ENCODE measurements at regions not wholly inside any gene's neighbourhood (a gene's known extent, or its start where the extent isn't known, plus 50 kb on each side); places are given as distances from the start of the nearest gene placed in this dataset.
"Not testable (repeated sequence)": the region's sequence is repeated elsewhere in the genome, so short reads cannot be mapped to it uniquely, and the experiment has no call there.

- H3K9me3 Mint-ChIP-seq = peaks cover 3% of the 10 kb centered on the region
- no peaks in the 10 kb centered on the region for H3K4me1 Mint-ChIP-seq (ENCODE audit: low read depth)
- no peak overlapping the region for H3K27ac Mint-ChIP-seq
- no peak for DNase-seq (ENCODE audit: low spot score)
- no peaks in the 10 kb centered on the region for H3K27me3 Mint-ChIP-seq (ENCODE audit: low read depth)
- no peaks in the 10 kb centered on the region for H3K36me3 Mint-ChIP-seq (ENCODE audit: low read depth)
- no peak overlapping the region for H3K4me3 Mint-ChIP-seq
These were observed 630.4 kb upstream of the CNTN5 start for GRCh38 chr11:98390391-98390790.

- H3K4me3 Mint-ChIP-seq; H3K4me1 Mint-ChIP-seq (ENCODE audit: low read depth); H3K27ac Mint-ChIP-seq; H3K27me3 Mint-ChIP-seq (ENCODE audit: low read depth); H3K36me3 Mint-ChIP-seq (ENCODE audit: low read depth); DNase-seq (ENCODE audit: low spot score); H3K9me3 Mint-ChIP-seq: not testable (repeated sequence)
These were observed 626.2 kb upstream of the CNTN5 start for GRCh38 chr11:98394500-98394899.

GRCh38 chr11:98398508-98398907 is 622.2 kb upstream of the CNTN5 start:
- no peak overlapping the region for H3K27ac Mint-ChIP-seq
- H3K36me3 Mint-ChIP-seq (ENCODE audit: low read depth) = no peaks in the 10 kb centered on the region
- H3K4me3 Mint-ChIP-seq = no peak overlapping the region
- H3K27me3 Mint-ChIP-seq (ENCODE audit: low read depth) = no peaks in the 10 kb centered on the region
- H3K9me3 Mint-ChIP-seq = peaks cover 2% of the 10 kb centered on the region
- no peak for DNase-seq (ENCODE audit: low spot score)
- H3K4me1 Mint-ChIP-seq (ENCODE audit: low read depth) = no peaks in the 10 kb centered on the region

- Mint-ChIP-seq H3K27ac (no peak overlapping the region), H3K27me3 (ENCODE audit: low read depth) (no peaks in the 10 kb centered on the region), H3K4me1 (ENCODE audit: low read depth) (no peaks in the 10 kb centered on the region), H3K4me3 (no peak overlapping the region), H3K9me3 (peaks cover 10% of the 10 kb centered on the region), H3K36me3 (ENCODE audit: low read depth) (no peaks in the 10 kb centered on the region)
- DNase-seq (ENCODE audit: low spot score) = no peak
These were observed 611.7 kb upstream of the CNTN5 start for GRCh38 chr11:98409069-98409468.

- Mint-ChIP-seq H3K36me3 (ENCODE audit: low read depth) (no peaks in the 10 kb centered on the region), H3K4me1 (ENCODE audit: low read depth) (no peaks in the 10 kb centered on the region), H3K27ac (no peak overlapping the region), H3K4me3 (no peak overlapping the region), H3K9me3 (peaks cover 18% of the 10 kb centered on the region), H3K27me3 (ENCODE audit: low read depth) (no peaks in the 10 kb centered on the region)
- no peak for DNase-seq (ENCODE audit: low spot score)
These were observed 609.0 kb upstream of the CNTN5 start for GRCh38 chr11:98411777-98412176.

- Mint-ChIP-seq H3K9me3 (peaks cover 21% of the 10 kb centered on the region), H3K4me3 (no peak overlapping the region), H3K36me3 (ENCODE audit: low read depth) (no peaks in the 10 kb centered on the region), H3K4me1 (ENCODE audit: low read depth) (no peaks in the 10 kb centered on the region), H3K27me3 (ENCODE audit: low read depth) (no peaks in the 10 kb centered on the region), H3K27ac (no peak overlapping the region)
- DNase-seq (ENCODE audit: low spot score) = no peak
These were observed 603.4 kb upstream of the CNTN5 start for GRCh38 chr11:98417256-98417755.

- Mint-ChIP-seq H3K27me3 (ENCODE audit: low read depth) (no peaks in the 10 kb centered on the region), H3K9me3 (peaks cover 37% of the 10 kb centered on the region), H3K36me3 (ENCODE audit: low read depth) (no peaks in the 10 kb centered on the region), H3K4me3 (no peak overlapping the region), H3K27ac (no peak overlapping the region), H3K4me1 (ENCODE audit: low read depth) (no peaks in the 10 kb centered on the region)
- DNase-seq (ENCODE audit: low spot score) = no peak
These were observed 596.8 kb upstream of the CNTN5 start for GRCh38 chr11:98423933-98424332.

- not testable (repeated sequence) for DNase-seq (ENCODE audit: low spot score); H3K27ac Mint-ChIP-seq; H3K4me1 Mint-ChIP-seq (ENCODE audit: low read depth); H3K4me3 Mint-ChIP-seq; H3K27me3 Mint-ChIP-seq (ENCODE audit: low read depth); H3K36me3 Mint-ChIP-seq (ENCODE audit: low read depth)
- peaks cover 43% of the 10 kb centered on the region for H3K9me3 Mint-ChIP-seq
These were observed 596.0 kb upstream of the CNTN5 start for GRCh38 chr11:98424773-98425172.

GRCh38 chr11:98431463-98432359 is 589.0 kb upstream of the CNTN5 start:
- Mint-ChIP-seq H3K36me3 (ENCODE audit: low read depth) (no peaks in the 10 kb centered on the region), H3K4me3 (no peak overlapping the region), H3K4me1 (ENCODE audit: low read depth) (no peaks in the 10 kb centered on the region), H3K9me3 (peaks cover 40% of the 10 kb centered on the region), H3K27ac (no peak overlapping the region), H3K27me3 (ENCODE audit: low read depth) (no peaks in the 10 kb centered on the region)
- no peak for DNase-seq (ENCODE audit: low spot score)

GRCh38 chr11:98434296-98434695 is 586.5 kb upstream of the CNTN5 start:
- Mint-ChIP-seq H3K27me3 (ENCODE audit: low read depth) (no peaks in the 10 kb centered on the region), H3K9me3 (peaks cover 37% of the 10 kb centered on the region), H3K36me3 (ENCODE audit: low read depth) (no peaks in the 10 kb centered on the region), H3K4me3 (no peak overlapping the region), H3K4me1 (ENCODE audit: low read depth) (no peaks in the 10 kb centered on the region), H3K27ac (no peak overlapping the region)
- DNase-seq (ENCODE audit: low spot score) = no peak

GRCh38 chr11:98453378-98453777 is 567.4 kb upstream of the CNTN5 start:
- Mint-ChIP-seq H3K4me1 (ENCODE audit: low read depth) (no peaks in the 10 kb centered on the region), H3K27me3 (ENCODE audit: low read depth) (no peaks in the 10 kb centered on the region), H3K9me3 (peaks cover 18% of the 10 kb centered on the region), H3K4me3 (no peak overlapping the region), H3K36me3 (ENCODE audit: low read depth) (no peaks in the 10 kb centered on the region), H3K27ac (no peak overlapping the region)
- DNase-seq (ENCODE audit: low spot score) = no peak

- no peaks in the 10 kb centered on the region for H3K4me1 Mint-ChIP-seq (ENCODE audit: low read depth)
- DNase-seq (ENCODE audit: low spot score) = no peak
- H3K36me3 Mint-ChIP-seq (ENCODE audit: low read depth) = no peaks in the 10 kb centered on the region
- peaks cover 25% of the 10 kb centered on the region for H3K9me3 Mint-ChIP-seq
- no peak overlapping the region for H3K27ac Mint-ChIP-seq
- H3K4me3 Mint-ChIP-seq = no peak overlapping the region
- H3K27me3 Mint-ChIP-seq (ENCODE audit: low read depth) = no peaks in the 10 kb centered on the region
These were observed 565.0 kb upstream of the CNTN5 start for GRCh38 chr11:98455500-98456307.

- Mint-ChIP-seq H3K4me1 (ENCODE audit: low read depth) (no peaks in the 10 kb centered on the region), H3K27me3 (ENCODE audit: low read depth) (no peaks in the 10 kb centered on the region), H3K36me3 (ENCODE audit: low read depth) (no peaks in the 10 kb centered on the region), H3K4me3 (no peak overlapping the region), H3K9me3 (peaks cover 25% of the 10 kb centered on the region), H3K27ac (no peak overlapping the region)
- DNase-seq (ENCODE audit: low spot score) = no peak
These were observed 564.5 kb upstream of the CNTN5 start for GRCh38 chr11:98456308-98456680.

- Mint-ChIP-seq H3K9me3 (peaks cover 12% of the 10 kb centered on the region), H3K27ac (no peak overlapping the region), H3K4me3 (no peak overlapping the region), H3K4me1 (ENCODE audit: low read depth) (no peaks in the 10 kb centered on the region), H3K36me3 (ENCODE audit: low read depth) (no peaks in the 10 kb centered on the region), H3K27me3 (ENCODE audit: low read depth) (no peaks in the 10 kb centered on the region)
- no peak for DNase-seq (ENCODE audit: low spot score)
These were observed 525.7 kb upstream of the CNTN5 start for GRCh38 chr11:98495016-98495415.

Data from T-helper 2 cell treated with Interferon-gamma antibody and Interleukin-4, amounts not matched to agents 5 μg/mL and 100 μg/mL, for 36 hours (primary cell).